SK-N-SH (cell line): ENCODE measurements at regions not wholly inside any gene's neighbourhood (a gene's known extent, or its start where the extent isn't known, plus 50 kb on each side); places are given as distances from the start of the nearest gene placed in this dataset.

Experiments used
- CTCF ChIP-seq: fragments of 200-600 bp; sonication (generic); IDR thresholded peaks from 2 replicates; pipeline ENCODE4 v1.6.1; 2017; ENCODE audit warnings: antibody characterized with exemption, mild to moderate bottlenecking, moderate library complexity
- RFX5 ChIP-seq: IDR thresholded peaks from 2 replicates; pipeline ENCODE4 v1.6.1; 2012; ENCODE audit warnings: mild to moderate bottlenecking, improper control_type of control experiment, low read length
- RXRA ChIP-seq: IDR thresholded peaks from 2 replicates; pipeline ENCODE4 v1.4.0; 2012; ENCODE audit warnings: low read depth, mild to moderate bottlenecking, borderline replicate concordance
- SIN3A ChIP-seq: IDR thresholded peaks from 2 replicates; pipeline ENCODE4 v1.6.1; 2012; ENCODE audit warnings: low read depth, mild to moderate bottlenecking, low read length, moderate library complexity, borderline replicate concordance
- USF1 ChIP-seq: IDR thresholded peaks from 2 replicates; pipeline ENCODE4 v1.4.0; 2012; ENCODE audit warnings: low read depth, borderline replicate concordance

GRCh38 chr4:107468812-107469211 is 251.2 kb downstream of the PAPSS1 start:
- TF ChIP-seq CTCF (no peak), RXRA (no peak), USF1 (no peak), RFX5 (no peak), SIN3A (no peak)
